Adrenal gland (tissue), 5 donors: ENCODE measurements at regions not wholly inside any gene's neighbourhood (a gene's known extent, or its start where the extent isn't known, plus 50 kb on each side); places are given as distances from the start of the nearest gene placed in this dataset.

ENCODE experiments used
- POLR2A ChIP-seq, 2 donors: fragments of 450-650 bp; IDR thresholded peaks; one replicate each; pipeline ENCODE4 v1.6.1; 2017; ENCODE audit warnings: antibody characterized with exemption in 2 of 2, mild to moderate bottlenecking in 2 of 2, moderate library complexity in 1 of 2
- TF ChIP-seq, protein P1 (sequence below), 6 experiments: fragments of 450-650 bp in 4 of 6; fragments of 200-600 bp in 2 of 6; sonication (generic) in 1 of 6; IDR thresholded peaks; 1 replicate in 5 of 6; 2 replicates in 1 of 6; pipeline versions ENCODE4 v1.5.1 to v1.8.0; 2016 to 2021; ENCODE audit warnings: antibody characterized with exemption in 6 of 6, mild to moderate bottlenecking in 2 of 6, moderate library complexity in 1 of 6
- donor health status: DM: no; HTN: no; CAD: no.

GRCh38 chr6:91965872-91966271 lies 1379.0 kb upstream of the MAP3K7 start:
- TF ChIP-seq, protein P1, sequence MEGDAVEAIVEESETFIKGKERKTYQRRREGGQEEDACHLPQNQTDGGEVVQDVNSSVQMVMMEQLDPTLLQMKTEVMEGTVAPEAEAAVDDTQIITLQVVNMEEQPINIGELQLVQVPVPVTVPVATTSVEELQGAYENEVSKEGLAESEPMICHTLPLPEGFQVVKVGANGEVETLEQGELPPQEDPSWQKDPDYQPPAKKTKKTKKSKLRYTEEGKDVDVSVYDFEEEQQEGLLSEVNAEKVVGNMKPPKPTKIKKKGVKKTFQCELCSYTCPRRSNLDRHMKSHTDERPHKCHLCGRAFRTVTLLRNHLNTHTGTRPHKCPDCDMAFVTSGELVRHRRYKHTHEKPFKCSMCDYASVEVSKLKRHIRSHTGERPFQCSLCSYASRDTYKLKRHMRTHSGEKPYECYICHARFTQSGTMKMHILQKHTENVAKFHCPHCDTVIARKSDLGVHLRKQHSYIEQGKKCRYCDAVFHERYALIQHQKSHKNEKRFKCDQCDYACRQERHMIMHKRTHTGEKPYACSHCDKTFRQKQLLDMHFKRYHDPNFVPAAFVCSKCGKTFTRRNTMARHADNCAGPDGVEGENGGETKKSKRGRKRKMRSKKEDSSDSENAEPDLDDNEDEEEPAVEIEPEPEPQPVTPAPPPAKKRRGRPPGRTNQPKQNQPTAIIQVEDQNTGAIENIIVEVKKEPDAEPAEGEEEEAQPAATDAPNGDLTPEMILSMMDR (IDR thresholded peaks at IDR 0.05) = no peak
- TF ChIP-seq POLR2A (IDR thresholded peaks at IDR 0.05) = no peak
